Hepatocyte (in vitro differentiated cells): ENCODE measurements at regions not wholly inside any gene's neighbourhood (a gene's known extent, or its start where the extent isn't known, plus 50 kb on each side); places are given as distances from the start of the nearest gene placed in this dataset.

Experiments used
- CTCF ChIP-seq: fragments of 200-600 bp; sonication (generic); IDR thresholded peaks from 2 replicates; pipeline ENCODE4 v1.5.1; 2016; ENCODE audit warnings: antibody characterized with exemption, mild to moderate bottlenecking; ENCODE audit not compliant: poor library complexity
- EZH2phosphoT487 ChIP-seq: fragments of 200-600 bp; sonication (generic); IDR thresholded peaks from one replicate; pipeline ENCODE4 v1.6.1; 2018; ENCODE audit warnings: antibody characterized with exemption, mild to moderate bottlenecking, low read depth, moderate library complexity; ENCODE audit not compliant: unreplicated experiment, severe bottlenecking

GRCh38 chr1:29444081-29444715, 207.9 kb downstream of the PTPRU start:
- TF ChIP-seq CTCF (no peak), EZH2phosphoT487 (no peak)
